H1 (cell line): ENCODE measurements at regions not wholly inside any gene's neighbourhood (a gene's known extent, or its start where the extent isn't known, plus 50 kb on each side); places are given as distances from the start of the nearest gene placed in this dataset.
A peak's percentile ranks its signal among the peaks of the same experiment; 100 is the strongest.

Experiments used
- CTCF ChIA-PET: fragments of 300-600 bp; sonication (Branson Sonifier 250); formaldehyde crosslinking; loops from one replicate; lab custom pipeline; 2021; ENCODE audit not compliant: partially characterized antibody; lab: Charles Lee
- POLR2A ChIA-PET: fragments of 300-600 bp; sonication (Branson Sonifier 250); formaldehyde crosslinking; loops from one replicate; lab custom pipeline; 2021; ENCODE audit warnings: inconsistent platforms; ENCODE audit not compliant: partially characterized antibody; lab: Charles Lee
- DNase-seq, 2 experiments: peaks; one replicate each; pipeline versions ENCODE4 v3.0.0 to v3.0.0-alpha.2; 2010 to 2022; ENCODE audit warnings: low spot score in 2 of 2, low read depth in 1 of 2, mixed read lengths in 1 of 2
- FAIRE-seq: peaks from 2 replicates; lab custom pipeline; 2011; peaks lifted over from hg19 to GRCh38; lab: Jason Lieb, UNC
- H2AFZ ChIP-seq: 2 replicates; pipeline ENCODE4 v1.8.1; 2012; ENCODE audit warnings: low read length, inconsistent platforms
- H2AK5ac ChIP-seq: 2 replicates; pipeline ENCODE4 v1.6.1; 2013; ENCODE audit warnings: low read depth, low read length
- H2BK120ac ChIP-seq: replicated peaks from 2 replicates; pipeline ENCODE3; 2013; ENCODE audit warnings: low read depth, low read length, inconsistent platforms
- H2BK12ac ChIP-seq: 2 replicates; pipeline ENCODE4 v1.6.1; 2013; ENCODE audit warnings: low read depth, low read length
- H2BK15ac ChIP-seq: 2 replicates; pipeline ENCODE4 v1.6.1; 2013; ENCODE audit warnings: low read length
- H2BK20ac ChIP-seq: 2 replicates; pipeline ENCODE4 v1.6.1; 2013; ENCODE audit warnings: low read length
- H2BK5ac ChIP-seq: 2 replicates; pipeline ENCODE4 v1.6.1; 2013; ENCODE audit warnings: low read depth, low read length
- H3K14ac ChIP-seq: 2 replicates; pipeline ENCODE4 v1.6.1; 2013; ENCODE audit warnings: inconsistent platforms; ENCODE audit not compliant: insufficient read length
- H3K18ac ChIP-seq: 2 replicates; pipeline ENCODE4 v1.6.1; 2013; ENCODE audit warnings: low read length; ENCODE audit errors: extremely low read depth
- H3K23ac ChIP-seq: 2 replicates; pipeline ENCODE4 v1.6.1; 2013; ENCODE audit warnings: inconsistent platforms; ENCODE audit not compliant: insufficient read length
- H3K23me2 ChIP-seq: 2 replicates; pipeline ENCODE4 v1.6.1; 2013; ENCODE audit warnings: low read depth, low read length
- H3K27ac ChIP-seq: 2 replicates; pipeline ENCODE4 v1.6.1; 2011; ENCODE audit warnings: low read depth, low read length, inconsistent platforms
- H3K27me3 ChIP-seq, 4 experiments: replicated peaks in 1 of 4; 1 replicate in 1 of 4; 2 replicates in 3 of 4; pipeline versions ENCODE4 v1.6.1 to v1.8.1; 2011 to 2013; ENCODE audit warnings: low read length in 3 of 4, mild to moderate bottlenecking in 3 of 4, inconsistent platforms in 2 of 4, mixed read lengths in 2 of 4, moderate library complexity in 1 of 4; ENCODE audit not compliant: control insufficient read depth in 3 of 4, insufficient read depth in 3 of 4; ENCODE audit errors: extremely low read depth in 1 of 4
- H3K36me3 ChIP-seq, 4 experiments: 2 replicates each; pipeline versions ENCODE4 v1.6.1 to v1.8.1; 2011 to 2013; ENCODE audit warnings: mild to moderate bottlenecking in 4 of 4, low read length in 3 of 4, moderate library complexity in 2 of 4, control low read depth in 1 of 4, inconsistent platforms in 1 of 4; ENCODE audit not compliant: insufficient read depth in 4 of 4, control insufficient read depth in 2 of 4
- H3K4ac ChIP-seq: replicated peaks from 2 replicates; pipeline ENCODE3; 2013; ENCODE audit warnings: low read length, low read depth, mixed read lengths, inconsistent platforms; ENCODE audit not compliant: insufficient read length
- H3K4me1 ChIP-seq, 4 experiments: replicated peaks in 1 of 4; 1 replicate in 1 of 4; 2 replicates in 3 of 4; pipeline versions ENCODE4 v1.6.1 to v1.8.1; 2011 to 2013; ENCODE audit warnings: low read length in 3 of 4, inconsistent platforms in 2 of 4, mixed read lengths in 1 of 4; ENCODE audit not compliant: insufficient read depth in 4 of 4, control insufficient read depth in 3 of 4
- H3K4me2 ChIP-seq, 2 experiments: 2 replicates each; pipeline versions ENCODE4 v1.6.1 to v1.8.1; 2011 to 2013; ENCODE audit warnings: low read depth in 2 of 2, low read length in 2 of 2, control low read depth in 1 of 2, inconsistent platforms in 1 of 2, mild to moderate bottlenecking in 1 of 2; ENCODE audit not compliant: insufficient read depth in 1 of 2
- H3K4me3 ChIP-seq, 4 experiments: fragments of 200-600, 300-600 bp in 1 of 4; sonication (generic), shearing (Covaris generic), sonication (Bioruptor Twin) in 1 of 4; 2 replicates each; pipeline versions ENCODE4 v1.5.1 to v1.8.1; 2011 to 2016; ENCODE audit warnings: low read length in 4 of 4, low read depth in 3 of 4, control low read depth in 2 of 4, inconsistent platforms in 2 of 4, mild to moderate bottlenecking in 2 of 4, mixed read lengths in 1 of 4, moderate library complexity in 1 of 4; ENCODE audit not compliant: insufficient read depth in 2 of 4; ENCODE audit errors: extremely low read depth in 1 of 4
- H3K56ac ChIP-seq: replicated peaks from 2 replicates; pipeline ENCODE3; 2013; ENCODE audit warnings: low read depth, mild to moderate bottlenecking, mixed read lengths, low read length, inconsistent platforms; ENCODE audit not compliant: insufficient read length
- H3K79me1 ChIP-seq: 2 replicates; pipeline ENCODE4 v1.6.1; 2013; ENCODE audit warnings: low read depth, low read length, control low read depth
- H3K79me2 ChIP-seq, 2 experiments: 2 replicates each; pipeline versions ENCODE4 v1.6.1 to v1.8.1; 2012 to 2013; ENCODE audit warnings: low read length in 2 of 2, mild to moderate bottlenecking in 2 of 2, inconsistent platforms in 1 of 2; ENCODE audit not compliant: insufficient read depth in 2 of 2, control insufficient read depth in 1 of 2
- H3K9ac ChIP-seq, 4 experiments: replicated peaks in 1 of 4; 1 replicate in 1 of 4; 2 replicates in 3 of 4; pipeline versions ENCODE4 v1.6.1 to v1.8.1; 2011 to 2013; ENCODE audit warnings: low read depth in 3 of 4, low read length in 3 of 4, control low read depth in 2 of 4, mild to moderate bottlenecking in 2 of 4, moderate library complexity in 2 of 4, inconsistent platforms in 1 of 4; ENCODE audit errors: extremely low read depth in 1 of 4
- H3K9me3 ChIP-seq, 2 experiments: 2 replicates each; pipeline versions ENCODE4 v1.6.1 to v1.8.1; 2012 to 2013; ENCODE audit warnings: mild to moderate bottlenecking in 2 of 2, moderate library complexity in 2 of 2, control low read depth in 1 of 2, inconsistent platforms in 1 of 2, low read depth in 1 of 2, low read length in 1 of 2, mixed read lengths in 1 of 2; ENCODE audit not compliant: insufficient read depth in 2 of 2
- H4K20me1 ChIP-seq, 2 experiments: replicated peaks in 1 of 2; 2 replicates each; pipeline versions ENCODE3 to v1.8.1; 2011 to 2013; ENCODE audit warnings: inconsistent platforms in 2 of 2, low read length in 2 of 2, mild to moderate bottlenecking in 1 of 2; ENCODE audit not compliant: insufficient read depth in 2 of 2, control insufficient read depth in 1 of 2
- H4K5ac ChIP-seq: 2 replicates; pipeline ENCODE4 v1.6.1; 2013; ENCODE audit warnings: low read length, low read depth, mixed read lengths, inconsistent platforms; ENCODE audit not compliant: insufficient read length
- H4K8ac ChIP-seq: 2 replicates; pipeline ENCODE4 v1.8.0; 2013; ENCODE audit warnings: mild to moderate bottlenecking, moderate library complexity, low read length, inconsistent platforms; ENCODE audit not compliant: insufficient read depth; ENCODE audit errors: extremely low read depth
- H4K91ac ChIP-seq: replicated peaks from 2 replicates; pipeline ENCODE3; 2013; ENCODE audit warnings: low read length, mixed read lengths, inconsistent platforms; ENCODE audit not compliant: insufficient read length
- BACH1 ChIP-seq: IDR thresholded peaks from 2 replicates; pipeline ENCODE4 v1.6.1; 2012; ENCODE audit warnings: low read length, improper control_type of control experiment
- EP300 ChIP-seq, 2 experiments: IDR thresholded peaks; 1 replicate in 1 of 2; 2 replicates in 1 of 2; pipeline ENCODE4 v1.6.1; 2011 to 2012; ENCODE audit warnings: low read depth in 2 of 2, low read length in 2 of 2, mild to moderate bottlenecking in 2 of 2, borderline replicate concordance in 1 of 2, inconsistent platforms in 1 of 2, moderate library complexity in 1 of 2
- FOSL1 ChIP-seq: IDR thresholded peaks from 2 replicates; pipeline ENCODE4 v1.6.1; 2011; ENCODE audit warnings: mild to moderate bottlenecking, low read depth, low read length, moderate library complexity; ENCODE audit not compliant: insufficient read depth
- GTF2F1 ChIP-seq: IDR thresholded peaks from 2 replicates; pipeline ENCODE4 v1.6.1; 2012; ENCODE audit warnings: low read depth, low read length, improper control_type of control experiment, borderline replicate concordance
- KDM4A ChIP-seq: IDR thresholded peaks from one replicate; pipeline ENCODE4 v1.7.1; 2012; ENCODE audit warnings: low read depth, mild to moderate bottlenecking, moderate library complexity, low read length, inconsistent platforms; ENCODE audit not compliant: severe bottlenecking
- KDM5A ChIP-seq: fragments of 200-600 bp; IDR thresholded peaks from 2 replicates; pipeline ENCODE4 v1.7.1; 2012; ENCODE audit warnings: mild to moderate bottlenecking, low read length, inconsistent platforms, mixed read lengths
- SIN3A ChIP-seq, 2 experiments: IDR thresholded peaks in 1 of 2; conservative IDR thresholded peaks in 1 of 2; 2 replicates each; pipeline ENCODE4 v1.6.1; 2011 to 2012; ENCODE audit warnings: low read length in 2 of 2, improper control_type of control experiment in 1 of 2, low read depth in 1 of 2, mild to moderate bottlenecking in 1 of 2
- SP4 ChIP-seq: IDR thresholded peaks from 2 replicates; pipeline ENCODE4 v1.6.1; 2012; ENCODE audit warnings: low read length, inconsistent platforms
- SRF ChIP-seq: IDR thresholded peaks from 2 replicates; pipeline ENCODE4 v1.6.1; 2011; ENCODE audit warnings: mild to moderate bottlenecking, low read depth, low read length, moderate library complexity
- TCF12 ChIP-seq: IDR thresholded peaks from 2 replicates; pipeline ENCODE4 v1.6.1; 2011; ENCODE audit warnings: low read depth, mild to moderate bottlenecking, low read length
- WGBS, 2 experiments: shearing (Covaris generic) in 1 of 2; methylation state at CpG; one replicate each; pipeline versions ENCODE4 v1.1.6 to v1.1.7; 2013 to 2015; ENCODE audit warnings: low lambda C conversion rate in 2 of 2, mixed read lengths in 2 of 2, inconsistent platforms in 1 of 2, low coverage in 1 of 2, missing lambda C conversion rate in 1 of 2; ENCODE audit not compliant: insufficient replicate concordance in 2 of 2, insufficient coverage in 1 of 2, insufficient read length in 1 of 2; ENCODE audit errors: extremely low coverage in 1 of 2, missing lambda C conversion rate in 1 of 2; 5-methylcytosine and 5-hydroxymethylcytosine counted together

- peak overlapping the region; percentile 97; the same call in 1 of the 2 replicates for H2BK20ac ChIP-seq
- H3K9ac ChIP-seq = no peak overlapping the region
- TF ChIP-seq EP300 (IDR thresholded peaks at IDR 0.05; ENCODE audit: borderline replicate concordance in 1 of 2, low read depth in 2 of 2, low read length in 2 of 2) (no peak), GTF2F1 (no peak), SP4 (no peak), SIN3A (conservative IDR thresholded peaks at IDR 0.05 in 1 of 2, IDR thresholded peaks at IDR 0.05 in 1 of 2; ENCODE audit: low read depth in 1 of 2, low read length in 2 of 2) (no peak), SRF (no peak), TCF12 (no peak), KDM5A (no peak), BACH1 (no peak), KDM4A (no peak), FOSL1 (no peak)
- POLR2A ChIA-PET = no interaction called here
- H2BK5ac ChIP-seq = no peak overlapping the region
- CTCF ChIA-PET = no interaction called here
- WGBS, 2 experiments = 88% methylated on average over 4 of the region's 4 CpGs; no CpG with 5 or more reads in 1 of the 2 experiments
- no peak overlapping the region for H3K27ac ChIP-seq
- DNase-seq (no peak), FAIRE-seq (no peak)
- peaks cover 44 to 52% of the 10 kb centered on the region in 2 experiments for H3K9me3 ChIP-seq
- H2BK120ac ChIP-seq = peak overlapping the region; percentile 89
- no peaks in the 10 kb centered on the region for H3K79me2 ChIP-seq
- H3K14ac ChIP-seq = no peak overlapping the region
- H4K8ac ChIP-seq = no peak overlapping the region
- no peaks in the 10 kb centered on the region; a peak in 1 of 7 replicates for H3K27me3 ChIP-seq
- H2AFZ ChIP-seq = no peak overlapping the region
- H3K23me2 ChIP-seq = no peaks in the 10 kb centered on the region
- no peaks in the 10 kb centered on the region for H3K79me1 ChIP-seq
- H2BK12ac ChIP-seq = peak overlapping the region; percentile 77; the same call in 1 of the 2 replicates
- H3K23ac ChIP-seq = no peak overlapping the region
- H3K4me3 ChIP-seq = no peak overlapping the region
- H3K4me2 ChIP-seq = no peak overlapping the region
- H4K20me1 ChIP-seq = no peaks in the 10 kb centered on the region
- H4K5ac ChIP-seq = no peak overlapping the region
- H3K4ac ChIP-seq = no peak overlapping the region
- H2BK15ac ChIP-seq = peak overlapping the region; percentile 90; the same call in 1 of the 2 replicates
- peak overlapping the region; percentile 88; the same call in 1 of the 2 replicates for H2AK5ac ChIP-seq
- H3K56ac ChIP-seq = no peak overlapping the region
- H3K36me3 ChIP-seq = peaks cover 0 to 29% (median 5%) of the 10 kb centered on the region in 4 experiments; a peak in 3 of 8 replicates
- peaks cover 0 to 9% (median 4%) of the 10 kb centered on the region in 4 experiments; a peak in 5 of 7 replicates for H3K4me1 ChIP-seq
- peak overlapping the region; percentile 49; the same call in 1 of the 2 replicates for H3K18ac ChIP-seq
- H4K91ac ChIP-seq = peak overlapping the region; percentile 96
Observed at GRCh38 chr6:106899697-106900096, 74.8 kb downstream of the CD24 start.
